SK-N-SH (cell line): ENCODE measurements at regions not wholly inside any gene's neighbourhood (a gene's known extent, or its start where the extent isn't known, plus 50 kb on each side); places are given as distances from the start of the nearest gene placed in this dataset.

Experiments used
- CTCF ChIA-PET: fragments of 300-600, 350-600 bp; formaldehyde crosslinking; extraction: SDS; loops from one replicate; lab custom pipeline; 2021; lab: Yijun Ruan, JAX
- POLR2A ChIA-PET: fragments of 350-600 bp; sonication (Branson Sonifier 250); formaldehyde crosslinking; extraction: SDS; loops from one replicate; lab custom pipeline; 2020; ENCODE audit warnings: antibody characterized with exemption, inconsistent platforms; lab: Yijun Ruan, JAX
- DNase-seq: peaks from one replicate; pipeline ENCODE4 v3.0.0; 2012
- H2AFZ ChIP-seq: fragments of 200-600 bp; sonication (generic); 2 replicates; pipeline ENCODE4 v1.8.1; 2016; ENCODE audit warnings: antibody characterized with exemption, mild to moderate bottlenecking, low read depth
- H3F3A ChIP-seq: fragments of 200-600 bp; sonication (generic); replicated peaks from 2 replicates; pipeline ENCODE3; 2016; ENCODE audit warnings: antibody characterized with exemption, mild to moderate bottlenecking; ENCODE audit not compliant: insufficient read depth
- H3K27ac ChIP-seq, 2 experiments: fragments of 200-500 bp in 1 of 2; fragments of 200-600 bp in 1 of 2; sonication (Bioruptor generic) in 1 of 2; sonication (generic), shearing (Covaris generic) in 1 of 2; 2 replicates each; pipeline versions ENCODE4 v1.5.1 to v1.6.1; 2014 to 2016; ENCODE audit warnings: low read depth in 2 of 2, inconsistent platforms in 1 of 2, low read length in 1 of 2, mild to moderate bottlenecking in 1 of 2, mixed read lengths in 1 of 2
- H3K27me3 ChIP-seq: fragments of 200-600 bp; sonication (generic), shearing (Covaris generic); 2 replicates; pipeline ENCODE4 v1.6.1; 2016; ENCODE audit warnings: mixed run types; ENCODE audit not compliant: insufficient read depth
- H3K36me3 ChIP-seq, 2 experiments: fragments of 200-500 bp in 1 of 2; fragments of 200-600 bp in 1 of 2; sonication (Bioruptor generic) in 1 of 2; sonication (generic) in 1 of 2; replicated peaks in 1 of 2; 2 replicates each; pipeline versions ENCODE3 to v1.5.1; 2014 to 2016; ENCODE audit warnings: low read length in 1 of 2, mild to moderate bottlenecking in 1 of 2; ENCODE audit not compliant: insufficient read depth in 2 of 2, control insufficient read depth in 1 of 2
- H3K4me1 ChIP-seq, 2 experiments: fragments of 200-500 bp in 1 of 2; fragments of 200-600 bp in 1 of 2; sonication (Bioruptor generic) in 1 of 2; sonication (generic), shearing (Covaris generic) in 1 of 2; 2 replicates each; pipeline versions ENCODE4 v1.5.1 to v1.6.1; 2014 to 2016; ENCODE audit warnings: low read depth in 1 of 2, low read length in 1 of 2, mixed run types in 1 of 2; ENCODE audit not compliant: insufficient read depth in 2 of 2, control insufficient read depth in 1 of 2
- H3K4me2 ChIP-seq: fragments of 200-600 bp; sonication (generic), shearing (Covaris generic); 2 replicates; pipeline ENCODE4 v1.6.1; 2017; ENCODE audit warnings: mixed run types
- H3K4me3 ChIP-seq, 2 experiments: fragments of 200-500 bp in 1 of 2; fragments of 200-600 bp in 1 of 2; sonication (Bioruptor generic) in 1 of 2; sonication (generic), shearing (Covaris generic) in 1 of 2; 2 replicates each; pipeline versions ENCODE4 v1.5.1 to v1.8.1; 2014 to 2016; ENCODE audit warnings: low read depth in 2 of 2, inconsistent platforms in 1 of 2, low read length in 1 of 2, mild to moderate bottlenecking in 1 of 2, mixed read lengths in 1 of 2, moderate library complexity in 1 of 2
- H3K79me2 ChIP-seq: fragments of 200-600 bp; sonication (generic); 2 replicates; pipeline ENCODE4 v1.8.1; 2017; ENCODE audit warnings: mild to moderate bottlenecking; ENCODE audit not compliant: insufficient read depth
- H3K9ac ChIP-seq: fragments of 200-600 bp; sonication (generic); 2 replicates; pipeline ENCODE4 v1.6.1; 2017; ENCODE audit warnings: mixed run types
- H3K9me2 ChIP-seq: fragments of 200-600 bp; sonication (generic); 2 replicates; pipeline ENCODE4 v1.6.1; 2017; ENCODE audit warnings: mixed run types
- H3K9me3 ChIP-seq: fragments of 200-600 bp; sonication (generic); 2 replicates; pipeline ENCODE4 v1.6.1; 2017; ENCODE audit warnings: mixed run types, mild to moderate bottlenecking, moderate library complexity
- H4K20me1 ChIP-seq: fragments of 200-600 bp; sonication (generic); 2 replicates; pipeline ENCODE4 v1.6.1; 2017; ENCODE audit warnings: mild to moderate bottlenecking, mixed run types; ENCODE audit not compliant: insufficient read depth
- CTCF ChIP-seq: fragments of 200-600 bp; sonication (generic); IDR thresholded peaks from 2 replicates; pipeline ENCODE4 v1.6.1; 2017; ENCODE audit warnings: antibody characterized with exemption, mild to moderate bottlenecking, moderate library complexity
- ELF1 ChIP-seq: IDR thresholded peaks from 2 replicates; pipeline ENCODE4 v1.4.0; 2012
- FOSL2 ChIP-seq: IDR thresholded peaks from 2 replicates; pipeline ENCODE4 v1.4.0; 2012; ENCODE audit warnings: low read depth, mild to moderate bottlenecking, moderate library complexity, borderline replicate concordance
- FOXJ3 ChIP-seq: sonication (generic); formaldehyde crosslinking; IDR thresholded peaks from 2 replicates; pipeline ENCODE4 v1.5.1; 2020; ENCODE audit warnings: mild to moderate bottlenecking, missing genetic modification reagents
- FOXM1 ChIP-seq: IDR thresholded peaks from 2 replicates; pipeline ENCODE4 v1.4.0; 2012; ENCODE audit warnings: low read depth, mild to moderate bottlenecking
- GABPA ChIP-seq: IDR thresholded peaks from 2 replicates; pipeline ENCODE4 v1.4.0; 2012; ENCODE audit warnings: low read depth, mild to moderate bottlenecking
- GATA2 ChIP-seq: sonication (generic); formaldehyde crosslinking; IDR thresholded peaks from 2 replicates; pipeline ENCODE4 v1.5.0; 2020; ENCODE audit warnings: mild to moderate bottlenecking, missing genetic modification reagents
- IRF3 ChIP-seq: fragments of 150-350 bp; IDR thresholded peaks from 2 replicates; pipeline ENCODE4 v1.6.1; 2016; ENCODE audit warnings: mild to moderate bottlenecking, low read depth, low read length
- JUND ChIP-seq: IDR thresholded peaks from 2 replicates; pipeline ENCODE4 v1.4.0; 2012
- MEF2A ChIP-seq: IDR thresholded peaks from 2 replicates; pipeline ENCODE4 v1.4.0; 2012; ENCODE audit warnings: low read depth, borderline replicate concordance
- PBX3 ChIP-seq: IDR thresholded peaks from 2 replicates; pipeline ENCODE4; 2012
- RAD21 ChIP-seq: IDR thresholded peaks from 2 replicates; pipeline ENCODE4 v1.6.1; 2012; ENCODE audit warnings: mild to moderate bottlenecking, low read length
- RXRA ChIP-seq: IDR thresholded peaks from 2 replicates; pipeline ENCODE4 v1.4.0; 2012; ENCODE audit warnings: low read depth, mild to moderate bottlenecking, borderline replicate concordance
- TAF1 ChIP-seq: IDR thresholded peaks from 2 replicates; pipeline ENCODE4 v1.6.1; 2012; ENCODE audit warnings: low read depth, mild to moderate bottlenecking, low read length, moderate library complexity, borderline replicate concordance
- TCF12 ChIP-seq: IDR thresholded peaks from 2 replicates; pipeline ENCODE4 v1.4.0; 2012
- TEAD4 ChIP-seq: IDR thresholded peaks from 2 replicates; pipeline ENCODE4 v1.4.0; 2012; ENCODE audit warnings: mild to moderate bottlenecking, borderline replicate concordance; ENCODE audit not compliant: insufficient read depth
- YY1 ChIP-seq: IDR thresholded peaks from 2 replicates; pipeline ENCODE4 v1.4.0; 2012; ENCODE audit warnings: low read depth, mild to moderate bottlenecking
- WGBS: methylation state at CpG from one replicate; pipeline ENCODE4 v1.1.6; 2017; ENCODE audit warnings: low lambda C conversion rate; 5-methylcytosine and 5-hydroxymethylcytosine counted together

GRCh38 chr7:52749880-52750279 is 285.6 kb upstream of the POM121L12 start:
- Histone ChIP-seq H3F3A (no peaks in the 10 kb centered on the region), H3K4me2 (no peak overlapping the region), H3K9ac (no peak overlapping the region), H3K9me2 (no peaks in the 10 kb centered on the region; the same call in 1 of the 2 replicates), H3K9me3 (no peaks in the 10 kb centered on the region), H3K27me3 (no peaks in the 10 kb centered on the region), H3K36me3 (no peaks in the 10 kb centered on the region), H4K20me1 (no peaks in the 10 kb centered on the region), H3K4me3 (no peak overlapping the region), H2AFZ (no peak overlapping the region), H3K79me2 (no peaks in the 10 kb centered on the region), H3K27ac (no peak overlapping the region), H3K4me1 (no peaks in the 10 kb centered on the region; a peak in 1 of 4 replicates)
- TF ChIP-seq TCF12: no peak
- no peak for TF ChIP-seq TEAD4
- no peak for TF ChIP-seq RAD21
- TF ChIP-seq MEF2A: no peak
- TF ChIP-seq JUND: no peak
- no peak for TF ChIP-seq FOXJ3 (CRISPR knock-in tag)
- TF ChIP-seq YY1: no peak
- no peak for TF ChIP-seq PBX3
- TF ChIP-seq ELF1: no peak
- TF ChIP-seq FOSL2: no peak
- TF ChIP-seq IRF3: no peak
- TF ChIP-seq CTCF: no peak
- no peak for TF ChIP-seq TAF1
- no peak for TF ChIP-seq FOXM1
- ChIA-PET CTCF (interaction anchor here (1.3 kb wide), 1 partner anchor 25 kb away, joined by 3 read pairs; no protein-coding TSS in a partner anchor), POLR2A (no interaction called here)
- WGBS: 40% methylated on average over 4 of the region's 4 CpGs
- DNase-seq: no peak

- Histone ChIP-seq H3K4me2 (no peak overlapping the region), H3K9me3 (no peaks in the 10 kb centered on the region), H3K27ac (no peak overlapping the region), H2AFZ (no peak overlapping the region), H3K9ac (no peak overlapping the region), H3K36me3 (no peaks in the 10 kb centered on the region), H3K9me2 (no peaks in the 10 kb centered on the region; the same call in 1 of the 2 replicates), H3K79me2 (no peaks in the 10 kb centered on the region), H4K20me1 (no peaks in the 10 kb centered on the region), H3K27me3 (no peaks in the 10 kb centered on the region), H3F3A (no peaks in the 10 kb centered on the region), H3K4me1 (no peaks in the 10 kb centered on the region; a peak in 1 of 4 replicates), H3K4me3 (no peak overlapping the region)
- ChIA-PET CTCF (no interaction called here), POLR2A (no interaction called here)
- no peak for DNase-seq
- WGBS: 15% methylated on average over 3 of the region's 3 CpGs
- TF ChIP-seq GATA2 (CRISPR knock-in tag) (no peak), GABPA (no peak), RXRA (no peak), TCF12 (no peak), TEAD4 (no peak), ELF1 (no peak), YY1 (no peak)
Observed at GRCh38 chr7:52747817-52748216, 287.6 kb upstream of the POM121L12 start.
